ENCODE measurements at regions not wholly inside any gene's neighbourhood (a gene's known extent, or its start where the extent isn't known, plus 50 kb on each side); places are given as distances from the start of the nearest gene placed in this dataset.

DNA sequence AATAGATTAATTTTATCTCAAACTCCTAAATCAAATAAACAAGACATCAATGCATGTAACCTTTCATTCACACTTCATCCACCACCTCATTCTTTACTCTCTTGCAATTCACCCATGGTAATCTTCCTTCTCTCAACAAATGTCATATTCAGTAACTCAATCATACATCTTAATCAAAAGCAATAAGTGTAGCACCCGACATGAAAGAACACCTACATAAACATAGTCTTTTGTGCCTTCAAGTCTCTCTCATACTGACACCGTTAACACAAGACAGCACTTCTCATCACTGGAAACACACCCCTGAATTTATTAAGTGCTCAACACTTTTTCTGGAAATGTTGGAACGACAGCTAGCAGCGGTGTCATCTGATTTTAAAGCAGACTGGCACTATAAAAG, 225.9 kb downstream of the TTLL7 start:
- no peak for DNase-seq (ENCODE audit: extremely low read depth, low read depth)
- TF ChIP-seq, protein P1, sequence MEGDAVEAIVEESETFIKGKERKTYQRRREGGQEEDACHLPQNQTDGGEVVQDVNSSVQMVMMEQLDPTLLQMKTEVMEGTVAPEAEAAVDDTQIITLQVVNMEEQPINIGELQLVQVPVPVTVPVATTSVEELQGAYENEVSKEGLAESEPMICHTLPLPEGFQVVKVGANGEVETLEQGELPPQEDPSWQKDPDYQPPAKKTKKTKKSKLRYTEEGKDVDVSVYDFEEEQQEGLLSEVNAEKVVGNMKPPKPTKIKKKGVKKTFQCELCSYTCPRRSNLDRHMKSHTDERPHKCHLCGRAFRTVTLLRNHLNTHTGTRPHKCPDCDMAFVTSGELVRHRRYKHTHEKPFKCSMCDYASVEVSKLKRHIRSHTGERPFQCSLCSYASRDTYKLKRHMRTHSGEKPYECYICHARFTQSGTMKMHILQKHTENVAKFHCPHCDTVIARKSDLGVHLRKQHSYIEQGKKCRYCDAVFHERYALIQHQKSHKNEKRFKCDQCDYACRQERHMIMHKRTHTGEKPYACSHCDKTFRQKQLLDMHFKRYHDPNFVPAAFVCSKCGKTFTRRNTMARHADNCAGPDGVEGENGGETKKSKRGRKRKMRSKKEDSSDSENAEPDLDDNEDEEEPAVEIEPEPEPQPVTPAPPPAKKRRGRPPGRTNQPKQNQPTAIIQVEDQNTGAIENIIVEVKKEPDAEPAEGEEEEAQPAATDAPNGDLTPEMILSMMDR (IDR thresholded peaks at IDR 0.05; ENCODE audit: low read depth, low read length): no peak

DNA sequence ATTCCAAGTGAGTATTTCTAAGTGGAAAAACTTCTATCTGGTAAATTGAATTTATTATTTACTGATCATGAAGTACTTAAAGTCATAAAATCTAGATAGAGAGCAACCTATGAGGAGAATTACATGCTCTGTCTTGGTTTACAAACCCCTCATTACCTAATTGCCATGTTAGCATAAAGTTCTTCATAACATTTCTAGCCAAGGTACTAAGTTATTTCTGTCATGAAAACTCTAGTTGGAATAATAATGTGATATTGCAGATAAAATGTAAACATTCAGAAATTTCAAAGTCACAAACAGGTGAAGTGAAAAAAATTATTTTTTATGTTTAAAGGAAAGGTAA, 228.6 kb downstream of the TTLL7 start:
- TF ChIP-seq, protein P1 (IDR thresholded peaks at IDR 0.05; ENCODE audit: low read depth, low read length): no peak
- no peak for DNase-seq (ENCODE audit: extremely low read depth, low read depth)

DNA sequence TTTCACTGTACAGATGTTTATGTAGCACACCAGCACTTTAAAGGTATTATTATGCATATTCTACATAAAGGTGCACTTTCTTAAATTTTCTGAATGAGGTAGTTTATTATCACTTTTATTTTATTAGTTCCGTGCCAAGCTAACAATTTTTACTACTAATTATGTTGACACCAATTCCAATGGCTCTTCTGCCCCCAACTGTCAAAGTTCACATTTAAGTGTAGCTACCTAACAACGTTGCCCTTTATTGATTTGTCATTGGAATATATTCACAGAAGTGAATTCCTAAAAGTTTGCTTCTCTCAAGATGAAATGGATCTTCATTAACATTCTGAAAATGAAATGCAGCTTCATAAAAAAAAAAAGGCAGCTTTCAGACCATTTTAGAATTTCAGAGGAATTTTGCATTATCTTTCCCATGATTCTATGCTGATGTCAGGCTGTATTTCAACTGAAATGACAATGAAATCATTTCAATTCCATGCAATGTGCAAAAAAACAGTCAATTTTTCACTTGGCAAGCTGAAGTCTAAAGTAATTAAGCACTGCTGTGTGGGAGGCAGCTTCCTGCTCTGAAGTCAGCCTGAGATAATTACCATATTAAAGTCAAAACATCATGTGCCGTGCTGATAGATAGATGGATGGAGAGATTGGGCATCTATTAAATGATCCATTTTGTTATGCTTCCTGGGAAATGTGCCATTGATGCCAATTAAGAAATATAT, 229.2 kb downstream of the TTLL7 start:
- TF ChIP-seq, protein P1 (IDR thresholded peaks at IDR 0.05; ENCODE audit: low read depth, low read length): no peak
- DNase-seq (ENCODE audit: extremely low read depth, low read depth): no peak

DNA sequence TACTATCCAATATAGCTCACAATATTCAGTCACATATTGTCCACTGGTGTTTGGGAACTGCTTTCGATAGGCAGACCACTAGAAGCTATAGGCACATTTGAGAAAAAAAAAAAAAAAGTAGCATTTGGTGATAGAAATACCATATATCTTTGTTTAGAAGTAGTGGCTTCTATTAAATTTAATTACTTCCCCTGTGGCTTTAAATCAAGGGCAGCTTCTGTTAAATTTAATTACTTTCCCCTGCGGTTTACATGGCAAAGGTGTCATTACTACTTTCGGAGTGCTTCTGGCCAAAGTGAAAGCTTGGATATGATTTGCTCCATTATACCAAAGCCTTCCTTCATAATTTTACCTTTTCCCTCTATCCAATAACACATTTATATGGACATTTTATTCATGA, 229.9 kb downstream of the TTLL7 start:
- TF ChIP-seq, protein P1 (IDR thresholded peaks at IDR 0.05; ENCODE audit: low read depth, low read length): no peak
- DNase-seq (ENCODE audit: extremely low read depth, low read depth): no peak

DNA sequence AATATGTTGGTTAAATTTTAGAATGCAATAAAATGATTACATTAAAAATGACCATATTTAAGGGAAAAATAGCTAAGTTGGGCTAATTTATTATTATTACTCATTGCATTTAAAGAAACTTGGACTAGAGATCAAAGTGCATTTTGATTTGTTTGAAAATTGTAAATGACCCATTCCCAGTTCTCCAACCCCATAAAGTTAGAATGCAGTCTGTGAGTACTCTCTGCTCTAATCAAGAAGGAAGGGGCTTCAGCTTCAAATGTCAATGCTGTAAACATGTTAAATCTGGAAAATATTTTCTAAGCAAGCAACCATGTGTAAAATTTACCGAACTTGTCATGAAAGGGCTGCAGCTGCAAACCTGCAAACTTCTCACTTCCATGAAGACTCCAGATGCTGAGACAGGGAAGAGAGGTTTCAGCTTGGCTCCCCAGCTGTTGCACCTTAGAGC, 232.7 kb downstream of the TTLL7 start:
- DNase-seq (ENCODE audit: extremely low read depth, low read depth): no peak
- TF ChIP-seq, protein P1 (IDR thresholded peaks at IDR 0.05; ENCODE audit: low read depth, low read length): no peak

DNA sequence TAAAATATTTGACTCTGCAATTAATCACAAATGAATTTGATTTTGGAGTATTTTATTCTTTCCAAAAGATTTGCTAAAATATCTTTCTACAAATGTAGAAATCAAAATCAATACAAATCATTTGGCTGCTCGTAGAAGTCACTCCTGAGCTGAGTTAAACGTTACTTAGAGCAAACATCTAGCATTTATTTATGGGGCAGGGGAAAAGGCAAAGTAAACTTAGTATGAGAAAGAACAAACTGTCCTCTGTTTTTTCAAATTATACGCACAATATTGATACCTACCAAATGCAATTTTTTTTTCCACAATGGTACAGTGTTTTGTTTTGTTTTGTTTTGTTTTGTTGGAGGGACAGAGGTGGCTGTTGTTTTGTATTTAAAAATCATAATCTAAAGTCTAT, 233.8 kb downstream of the TTLL7 start:
- TF ChIP-seq, protein P1 (IDR thresholded peaks at IDR 0.05; ENCODE audit: low read depth, low read length): no peak
- no peak for DNase-seq (ENCODE audit: extremely low read depth, low read depth)

DNA sequence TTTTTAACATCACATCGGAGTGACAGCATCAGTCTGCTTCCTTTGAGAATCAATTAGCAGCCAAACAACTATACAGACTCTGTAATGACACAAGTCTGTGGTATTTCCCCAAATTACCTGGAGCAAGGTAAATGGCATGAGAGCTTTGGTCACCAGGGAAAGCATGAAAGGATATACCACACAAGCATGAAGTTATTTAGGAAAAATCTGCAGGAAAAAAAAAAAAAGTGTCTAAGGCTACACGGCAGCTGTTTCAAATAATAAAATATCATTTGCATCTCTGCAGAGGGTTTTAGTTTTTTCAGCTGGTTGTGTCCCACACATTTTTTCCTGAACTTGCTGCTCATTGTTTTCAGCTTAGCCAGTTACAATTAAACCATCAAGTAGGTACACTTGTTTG, 234.7 kb downstream of the TTLL7 start:
- TF ChIP-seq, protein P1 (IDR thresholded peaks at IDR 0.05; ENCODE audit: low read depth, low read length): no peak
- DNase-seq (ENCODE audit: extremely low read depth, low read depth): no peak

Data from AG09319 (cell line).